Liver (tissue), 3 donors: ENCODE measurements at regions not wholly inside any gene's neighbourhood (a gene's known extent, or its start where the extent isn't known, plus 50 kb on each side); places are given as distances from the start of the nearest gene placed in this dataset.

Experiments used
- CTCF ChIP-seq: fragments of 150-350 bp; IDR thresholded peaks from 2 replicates; pipeline ENCODE4 v1.5.1; 2017; ENCODE audit warnings: improper control_type of control experiment, low read depth, low read length; ENCODE audit not compliant: missing input control
- EGR1 ChIP-seq, 2 donors: IDR thresholded peaks; 2 replicates each; pipeline ENCODE4 v1.6.1; 2016 to 2018; ENCODE audit warnings: antibody characterized with exemption in 2 of 2, low read depth in 2 of 2
- donor health status: healthy.
- donor health status: healthy.

GRCh38 chr1:213464786-213465460 is 413.9 kb downstream of the RPS6KC1 start:
- TF ChIP-seq CTCF (no peak), EGR1 (IDR thresholded peaks at IDR 0.05; ENCODE audit: low read depth in 2 of 2) (no peak)
